ENCODE measurements at regions not wholly inside any gene's neighbourhood (a gene's known extent, or its start where the extent isn't known, plus 50 kb on each side); places are given as distances from the start of the nearest gene placed in this dataset.

- Histone ChIP-seq H3K36me3 (replicated peaks) (no peaks in the 10 kb centered on the region), H3K9me3 (no peaks in the 10 kb centered on the region), H3K4me1 (no peaks in the 10 kb centered on the region), H3K27me3 (ENCODE audit: low read depth) (no peaks in the 10 kb centered on the region), H3K4me3 (no peak overlapping the region)
- no peak for DNase-seq (ENCODE audit: low spot score in 2 of 2)
- in situ Hi-C loops (cut with MboI; ENCODE audit: low sequenced_read_pairs): no loop called here
These were observed 51.8 kb upstream of the GALNT15 start for GRCh38 chr3:16122661-16123060.

- no peaks in the 10 kb centered on the region for H3K36me3 ChIP-seq (replicated peaks)
- in situ Hi-C loops (cut with MboI; ENCODE audit: low sequenced_read_pairs): no loop called here
- H3K27me3 ChIP-seq (ENCODE audit: low read depth): no peaks in the 10 kb centered on the region
- DNase-seq (ENCODE audit: low spot score in 2 of 2): no peak
- H3K4me1 ChIP-seq: no peaks in the 10 kb centered on the region
- no peaks in the 10 kb centered on the region for H3K9me3 ChIP-seq
- no peak overlapping the region for H3K4me3 ChIP-seq
These were observed 49.8 kb upstream of the GALNT15 start for GRCh38 chr3:16124636-16125035.

All from HAP-1 (cell line).